H1 (cell line): ENCODE measurements at regions not wholly inside any gene's neighbourhood (a gene's known extent, or its start where the extent isn't known, plus 50 kb on each side); places are given as distances from the start of the nearest gene placed in this dataset.
"Not testable (repeated sequence)": the region's sequence is repeated elsewhere in the genome, so short reads cannot be mapped to it uniquely, and the experiment has no call there.

Experiments
- CHD2 ChIP-seq: IDR thresholded peaks from 2 replicates; pipeline ENCODE4 v1.6.1; 2012; ENCODE audit warnings: low read length, improper control_type of control experiment
- GABPA ChIP-seq: IDR thresholded peaks from 2 replicates; pipeline ENCODE4 v1.6.1; 2011; ENCODE audit warnings: mild to moderate bottlenecking, low read length, moderate library complexity, borderline replicate concordance; ENCODE audit not compliant: insufficient read depth
- KDM1A ChIP-seq: fragments of 200-600, 300-600 bp; sonication (generic); IDR thresholded peaks from 2 replicates; pipeline ENCODE4 v1.7.1; 2016; ENCODE audit warnings: mild to moderate bottlenecking, low read length, borderline replicate concordance
- KDM5A ChIP-seq: fragments of 200-600 bp; IDR thresholded peaks from 2 replicates; pipeline ENCODE4 v1.7.1; 2012; ENCODE audit warnings: mild to moderate bottlenecking, low read length, inconsistent platforms, mixed read lengths
- PHF8 ChIP-seq: fragments of 200-600 bp; sonication (generic); conservative IDR thresholded peaks from 2 replicates; pipeline ENCODE4 v1.7.1; 2012; ENCODE audit warnings: low read depth, mild to moderate bottlenecking, inconsistent platforms, low read length, moderate library complexity
- RFX5 ChIP-seq: IDR thresholded peaks from 2 replicates; pipeline ENCODE4 v1.6.1; 2011; ENCODE audit warnings: low read depth, low read length, improper control_type of control experiment, borderline replicate concordance
- TF ChIP-seq, protein P1 (sequence below), 3 experiments: IDR thresholded peaks; 1 replicate in 2 of 3; 2 replicates in 1 of 3; pipeline versions ENCODE4 v1.5.1 to v1.6.1; 2011; ENCODE audit warnings: low read length in 3 of 3, mild to moderate bottlenecking in 3 of 3, inconsistent platforms in 2 of 3, low read depth in 1 of 3, moderate library complexity in 1 of 3; ENCODE audit not compliant: insufficient read depth in 1 of 3; ENCODE audit errors: control extremely low read depth in 1 of 3

DNA sequence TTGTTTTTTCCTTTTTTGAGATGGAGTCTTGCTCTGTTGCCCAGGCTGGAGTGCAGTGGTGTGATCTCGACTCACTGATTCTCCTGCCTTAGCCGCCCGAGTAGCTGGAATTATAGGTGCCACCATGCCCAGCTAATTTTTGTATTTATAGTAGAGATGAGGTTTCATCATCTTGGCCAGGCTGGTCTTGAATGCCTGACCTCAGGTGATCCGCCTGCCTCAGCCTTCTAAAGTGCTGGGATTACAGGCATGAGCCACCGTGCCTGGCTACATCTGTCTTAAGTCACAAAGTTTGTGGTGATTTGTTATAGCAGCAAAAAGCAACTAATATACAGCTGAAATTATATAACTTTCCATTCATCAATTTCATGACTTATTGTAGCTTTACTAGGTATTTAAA, 198.2 kb downstream of the JCAD start:
- not testable (repeated sequence) for TF ChIP-seq PHF8, KDM5A, CHD2, RFX5, GABPA, KDM1A
- TF ChIP-seq, protein P1, sequence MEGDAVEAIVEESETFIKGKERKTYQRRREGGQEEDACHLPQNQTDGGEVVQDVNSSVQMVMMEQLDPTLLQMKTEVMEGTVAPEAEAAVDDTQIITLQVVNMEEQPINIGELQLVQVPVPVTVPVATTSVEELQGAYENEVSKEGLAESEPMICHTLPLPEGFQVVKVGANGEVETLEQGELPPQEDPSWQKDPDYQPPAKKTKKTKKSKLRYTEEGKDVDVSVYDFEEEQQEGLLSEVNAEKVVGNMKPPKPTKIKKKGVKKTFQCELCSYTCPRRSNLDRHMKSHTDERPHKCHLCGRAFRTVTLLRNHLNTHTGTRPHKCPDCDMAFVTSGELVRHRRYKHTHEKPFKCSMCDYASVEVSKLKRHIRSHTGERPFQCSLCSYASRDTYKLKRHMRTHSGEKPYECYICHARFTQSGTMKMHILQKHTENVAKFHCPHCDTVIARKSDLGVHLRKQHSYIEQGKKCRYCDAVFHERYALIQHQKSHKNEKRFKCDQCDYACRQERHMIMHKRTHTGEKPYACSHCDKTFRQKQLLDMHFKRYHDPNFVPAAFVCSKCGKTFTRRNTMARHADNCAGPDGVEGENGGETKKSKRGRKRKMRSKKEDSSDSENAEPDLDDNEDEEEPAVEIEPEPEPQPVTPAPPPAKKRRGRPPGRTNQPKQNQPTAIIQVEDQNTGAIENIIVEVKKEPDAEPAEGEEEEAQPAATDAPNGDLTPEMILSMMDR (IDR thresholded peaks at IDR 0.05; ENCODE audit: control extremely low read depth in 1 of 3, insufficient read depth in 1 of 3, low read depth in 1 of 3, low read length in 3 of 3) = not testable (repeated sequence)
